HG03520 (cell line): ENCODE measurements at regions not wholly inside any gene's neighbourhood (a gene's known extent, or its start where the extent isn't known, plus 50 kb on each side); places are given as distances from the start of the nearest gene placed in this dataset.
"Not testable (repeated sequence)": the region's sequence is repeated elsewhere in the genome, so short reads cannot be mapped to it uniquely, and the experiment has no call there.

ENCODE experiments used
- ATAC-seq: cut with Tn5 transposase; IDR thresholded peaks from one replicate; pipeline ENCODE4 v1.9.1; 2021; ENCODE audit warnings: mild to moderate bottlenecking, moderate library complexity; ENCODE audit not compliant: unreplicated experiment

- ATAC-seq: no peak
Observed at GRCh38 chr3:154842536-154842935, 237.6 kb upstream of the MME start.

GRCh38 chr3:154835639-154836038, 244.5 kb upstream of the MME start:
- ATAC-seq: no peak

GRCh38 chr3:154834831-154835230, 245.3 kb upstream of the MME start:
- not testable (repeated sequence) for ATAC-seq

- no peak for ATAC-seq
Observed at GRCh38 chr3:154829929-154830328, 250.2 kb upstream of the MME start.

- ATAC-seq: no peak
Observed at GRCh38 chr3:154819491-154819890, 260.6 kb upstream of the MME start.

GRCh38 chr3:154818676-154819255, 261.4 kb upstream of the MME start:
- no peak for ATAC-seq

GRCh38 chr3:154810017-154810416, 270.1 kb upstream of the MME start:
- ATAC-seq: not testable (repeated sequence)

- no peak for ATAC-seq
Observed at GRCh38 chr3:154801729-154802128, 278.4 kb upstream of the MME start.

- ATAC-seq: no peak
Observed at GRCh38 chr3:154799800-154800199, 280.3 kb upstream of the MME start.

- no peak for ATAC-seq
Observed at GRCh38 chr3:154795582-154795981, 284.5 kb upstream of the MME start.

GRCh38 chr3:154794814-154795445, 285.2 kb upstream of the MME start:
- no peak for ATAC-seq

GRCh38 chr3:154794391-154794790, 285.7 kb upstream of the MME start:
- no peak for ATAC-seq

GRCh38 chr3:154792828-154793227, 287.3 kb upstream of the MME start:
- ATAC-seq: no peak

- ATAC-seq: no peak
Observed at GRCh38 chr3:154791611-154792010, 288.5 kb upstream of the MME start.

- no peak for ATAC-seq
Observed at GRCh38 chr3:154786724-154787123, 293.4 kb upstream of the MME start.

GRCh38 chr3:154783521-154783931, 296.6 kb upstream of the MME start:
- no peak for ATAC-seq

GRCh38 chr3:154783061-154783460, 297.1 kb upstream of the MME start:
- ATAC-seq: no peak

GRCh38 chr3:154782151-154782550, 298.0 kb upstream of the MME start:
- no peak for ATAC-seq

- no peak for ATAC-seq
Observed at GRCh38 chr3:154781595-154781994, 298.5 kb upstream of the MME start.

GRCh38 chr3:154780263-154780662, 299.9 kb upstream of the MME start:
- ATAC-seq: no peak

GRCh38 chr3:154779571-154779970, 300.5 kb upstream of the MME start:
- no peak for ATAC-seq

GRCh38 chr3:154778057-154778456, 302.1 kb upstream of the MME start:
- ATAC-seq: no peak
